NCI-H146 treated with DMSO at 0.1 percent for 48 hours (cell line): ENCODE measurements at regions not wholly inside any gene's neighbourhood (a gene's known extent, or its start where the extent isn't known, plus 50 kb on each side); places are given as distances from the start of the nearest gene placed in this dataset.

ENCODE experiments used
- DNase-seq: peaks from one replicate; lab custom pipeline; 2025; ENCODE audit not compliant: unreplicated experiment; lab: John Stamatoyannopoulos, UW

DNA sequence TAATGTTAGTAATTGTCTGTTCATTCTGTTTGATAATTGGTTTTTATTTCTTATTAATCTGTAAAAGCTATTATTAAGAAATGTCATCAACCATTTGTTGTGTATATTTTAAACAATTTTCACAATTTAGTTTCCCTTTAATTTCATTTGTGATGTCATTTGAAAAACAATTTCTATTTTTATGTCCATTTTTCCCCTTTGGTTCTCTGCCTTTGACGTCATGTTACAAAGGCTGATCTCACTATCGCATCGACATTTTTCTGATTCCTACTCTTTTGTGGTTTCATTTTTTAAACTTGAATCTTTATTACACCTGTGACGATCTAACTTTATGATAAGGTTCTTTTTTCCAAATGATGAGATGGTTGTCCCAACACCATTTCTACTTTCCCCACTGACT lies 191.0 kb upstream of the ZNF507 start:
- DNase-seq, result no peak

DNA sequence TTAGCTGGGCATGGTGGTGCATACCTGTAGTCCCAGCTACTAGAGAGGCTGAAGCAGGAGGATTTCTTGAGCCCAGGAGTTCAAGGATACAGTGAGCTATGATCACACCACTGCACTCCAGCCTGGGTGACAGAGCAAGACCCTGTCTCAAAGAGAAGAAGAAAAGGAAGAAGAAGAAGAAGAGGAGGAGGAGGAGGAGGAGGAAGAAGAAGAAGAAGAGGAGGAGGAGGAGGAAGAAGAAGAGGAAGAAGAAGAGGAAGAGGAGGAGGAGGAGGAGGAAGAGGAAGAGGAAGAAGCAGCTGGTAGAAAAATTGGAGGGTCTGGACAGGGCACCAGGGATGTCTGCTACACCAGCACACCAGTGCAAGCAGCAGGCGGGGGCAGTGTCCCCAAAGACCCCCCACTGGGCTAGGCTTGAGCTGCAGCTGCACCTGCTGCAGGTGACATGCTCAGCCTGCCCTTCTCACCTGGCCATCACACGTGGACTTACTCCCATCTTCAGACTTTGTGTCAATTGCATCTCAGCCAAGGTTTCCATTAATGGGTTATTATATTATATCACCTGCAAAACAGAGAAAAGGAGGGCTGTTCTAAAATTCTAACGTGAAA lies 180.9 kb upstream of the ZNF507 start:
- no peak for DNase-seq

GRCh38 chr19:32165141-32165540 lies 180.3 kb upstream of the ZNF507 start:
- DNase-seq, result no peak

GRCh38 chr19:32165750-32166149 lies 179.7 kb upstream of the ZNF507 start:
- DNase-seq, result no peak

DNA sequence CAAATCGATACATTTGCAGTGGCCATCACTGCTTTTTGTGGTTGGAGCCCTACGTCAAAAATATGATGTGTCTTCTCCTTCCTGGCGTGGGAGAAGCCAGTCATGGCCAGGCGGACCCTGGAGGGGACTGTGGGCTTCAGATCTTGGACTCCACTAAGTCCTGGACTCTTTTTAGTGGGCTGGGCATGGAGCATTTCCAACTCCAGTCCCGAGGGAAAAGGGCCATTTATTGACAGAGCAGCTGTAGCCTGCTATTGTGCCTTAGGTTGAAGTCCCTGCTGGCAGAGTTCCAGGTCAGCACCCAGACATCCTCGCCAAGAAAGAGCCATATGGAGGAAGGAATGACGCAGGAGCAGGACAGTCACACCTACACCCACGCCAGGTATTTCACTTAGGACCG lies 179.2 kb upstream of the ZNF507 start:
- DNase-seq, result no peak

DNA sequence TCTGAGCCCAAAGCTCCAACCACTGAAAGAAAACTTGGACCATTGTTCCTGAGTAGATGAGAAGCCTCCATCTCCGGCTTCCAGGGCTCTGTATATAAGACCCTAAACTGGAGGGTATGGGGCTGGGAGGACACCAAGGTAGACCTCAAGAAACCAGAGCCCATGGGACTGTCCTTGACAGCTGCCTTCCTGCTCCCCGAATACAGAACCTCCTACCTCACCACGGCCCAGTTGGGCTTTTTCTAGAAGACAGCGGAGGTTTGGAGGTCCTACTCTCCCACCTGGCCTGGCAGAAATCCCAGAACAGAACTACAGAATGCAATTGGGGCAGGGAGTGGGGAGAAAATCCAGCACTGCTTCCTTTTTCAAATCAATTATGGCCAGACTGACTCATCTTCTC lies 177.3 kb upstream of the ZNF507 start:
- DNase-seq, result no peak

GRCh38 chr19:32168606-32169005 lies 176.8 kb upstream of the ZNF507 start:
- DNase-seq, result no peak

DNA sequence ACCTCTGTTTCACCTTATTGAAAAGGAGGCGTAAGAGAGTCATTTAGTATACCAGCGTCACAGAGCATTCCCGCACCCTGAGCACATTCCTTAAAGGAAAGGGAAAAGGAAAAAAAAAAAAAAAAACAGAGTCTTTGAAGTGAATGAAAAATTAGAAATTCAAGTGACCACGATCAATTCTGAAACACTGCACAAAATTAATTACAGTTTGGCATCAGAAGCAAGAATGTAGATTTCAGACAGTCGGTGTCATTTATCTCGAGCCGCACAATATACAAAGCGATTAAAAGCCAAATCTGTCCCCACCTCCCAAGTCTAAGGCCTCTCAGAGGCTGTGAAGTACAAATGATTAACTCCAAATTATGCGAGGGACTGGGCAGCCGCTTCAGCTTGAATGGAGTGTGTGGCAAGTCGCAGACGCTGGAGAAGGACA lies 173.7 kb upstream of the ZNF507 start:
- no peak for DNase-seq

DNA sequence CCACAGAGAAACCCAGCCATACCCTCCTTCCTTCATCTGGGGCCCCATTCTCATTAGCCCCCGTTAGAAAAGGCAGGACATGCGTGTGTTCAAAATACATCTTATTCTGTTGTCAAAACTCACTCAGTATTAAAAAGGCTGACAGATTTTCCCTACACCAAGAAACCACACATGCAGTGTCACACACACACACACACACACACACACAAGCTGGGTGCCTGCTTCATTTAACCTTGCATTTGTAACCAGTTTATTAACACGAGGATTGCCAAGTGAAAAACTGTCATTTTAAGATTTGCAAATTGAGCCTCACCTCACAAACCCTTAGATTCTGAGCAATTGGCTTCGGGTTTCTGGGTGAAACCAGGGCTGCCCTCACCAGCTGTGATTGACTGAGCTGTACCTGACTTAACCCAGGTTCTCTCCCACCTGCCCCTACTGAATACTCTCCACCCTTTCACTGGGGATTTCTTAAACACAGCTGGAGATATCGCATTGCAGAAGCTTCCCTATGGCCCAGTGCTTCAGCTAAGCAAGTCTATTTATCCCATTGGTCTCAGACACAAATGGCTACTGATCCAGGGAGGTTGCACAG lies 172.7 kb upstream of the ZNF507 start:
- no peak for DNase-seq

DNA sequence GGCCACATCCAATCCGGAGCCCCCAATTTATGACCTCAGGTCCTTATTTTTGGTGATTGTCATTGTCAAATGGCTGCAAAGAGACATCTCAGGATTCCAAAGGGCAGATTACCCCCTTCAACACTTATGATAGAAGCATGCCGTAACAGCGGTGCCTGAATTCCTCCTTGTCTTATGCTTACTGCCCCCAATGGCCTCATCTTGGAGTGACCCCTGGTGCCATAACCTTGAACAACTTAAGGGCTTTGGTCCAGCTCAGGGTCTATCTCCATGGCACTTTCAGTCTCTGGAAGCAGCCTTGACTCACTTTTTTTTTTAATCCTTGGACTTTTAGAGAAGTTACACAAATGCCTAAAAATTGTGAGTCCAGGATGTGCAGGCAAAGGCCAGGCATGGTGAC lies 171.6 kb upstream of the ZNF507 start:
- DNase-seq, result no peak

DNA sequence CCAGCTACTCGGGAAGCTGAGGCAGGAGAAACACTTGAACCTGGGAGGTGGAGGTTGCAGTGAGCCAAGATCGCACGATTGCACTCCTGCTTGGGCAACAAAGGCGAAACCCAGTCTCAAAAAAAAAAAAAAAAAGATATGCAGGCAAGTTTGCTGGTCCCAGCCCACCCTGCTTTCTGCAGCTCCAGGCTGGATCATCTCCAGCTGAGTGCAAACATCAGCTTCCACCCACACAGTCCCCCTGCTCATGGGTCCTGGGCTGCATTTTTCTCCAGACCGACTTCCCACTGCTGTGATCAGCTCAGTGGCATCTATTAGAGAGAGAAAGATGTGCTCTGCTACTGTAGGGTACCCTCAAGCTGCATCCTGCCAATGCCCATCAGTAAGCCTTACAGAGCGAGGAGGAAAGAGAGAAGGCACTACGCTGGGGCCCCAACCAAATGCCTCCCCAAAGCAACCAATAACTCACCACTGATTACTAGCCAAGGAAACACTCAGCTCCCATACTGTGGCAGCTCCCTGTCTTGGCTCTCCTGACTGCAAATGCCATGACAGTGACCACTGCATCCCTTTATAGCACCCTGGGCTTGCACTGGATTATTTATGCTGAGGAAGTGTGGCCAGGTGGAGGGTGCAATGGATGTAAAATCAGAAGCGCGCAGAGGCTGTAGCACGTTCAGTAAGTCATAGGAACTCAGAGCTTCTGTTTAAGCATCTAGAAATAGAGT lies 170.9 kb upstream of the ZNF507 start:
- no peak for DNase-seq

DNA sequence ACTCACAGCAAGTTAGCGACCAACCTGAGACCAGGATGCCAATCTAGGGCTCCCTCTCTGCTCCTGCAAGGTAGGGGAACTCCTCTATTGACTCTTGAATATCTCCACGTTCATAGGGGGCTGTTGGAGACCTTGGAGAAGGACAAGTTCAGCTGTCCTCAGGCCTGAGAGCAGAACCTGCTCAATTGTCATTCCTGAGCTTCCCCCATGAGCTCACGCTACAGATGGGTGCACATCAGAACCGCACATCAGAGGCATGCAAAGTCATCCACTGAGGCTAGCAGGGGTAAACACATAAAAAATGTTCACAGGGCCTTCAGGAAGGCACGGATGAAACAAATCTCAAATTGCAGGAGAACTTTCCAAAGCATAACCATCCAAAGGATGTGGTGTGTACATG lies 168.8 kb upstream of the ZNF507 start:
- DNase-seq, result no peak

- no peak for DNase-seq
These were observed 167.7 kb upstream of the ZNF507 start for GRCh38 chr19:32177686-32178085.

DNA sequence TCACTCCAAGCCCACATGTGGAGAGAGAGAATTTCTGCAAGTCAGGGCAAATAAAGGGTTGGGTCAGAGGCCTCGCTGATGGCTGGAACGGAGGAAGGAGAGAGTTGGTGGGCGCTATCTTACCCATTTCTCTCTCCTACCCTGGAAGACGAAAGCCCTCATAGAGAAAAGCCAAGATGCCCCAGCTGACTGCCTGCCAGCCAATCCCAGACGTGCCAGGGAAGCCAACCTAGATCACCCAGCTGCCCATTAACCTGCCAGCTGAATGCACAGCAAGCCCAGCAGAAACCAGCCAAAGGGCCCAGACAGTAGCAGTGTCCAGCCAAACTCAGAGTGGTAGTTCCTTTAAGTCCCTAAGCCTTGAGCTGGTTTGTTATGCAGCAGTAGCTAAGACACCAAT lies 167.0 kb upstream of the ZNF507 start:
- no peak for DNase-seq

DNA sequence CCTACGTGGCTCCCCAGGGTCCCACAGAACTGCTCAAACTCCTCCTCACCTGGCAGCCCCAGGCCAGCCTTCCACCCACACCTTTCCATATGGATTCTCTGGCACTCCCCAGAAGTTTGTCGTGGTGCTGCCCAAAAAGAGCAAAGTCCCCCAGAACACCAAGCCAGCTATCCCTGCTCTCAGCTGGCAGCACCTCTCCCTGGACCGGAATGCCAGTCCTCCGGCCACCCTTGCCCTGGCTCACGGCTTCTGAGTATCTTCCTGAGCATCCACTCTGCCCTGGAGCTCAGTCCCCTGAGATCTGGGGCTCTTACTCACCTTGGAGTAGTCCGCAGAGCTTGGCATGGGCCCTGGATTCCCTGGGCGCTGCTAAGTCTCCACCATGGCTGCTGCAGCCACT lies 166.5 kb upstream of the ZNF507 start:
- no peak for DNase-seq

- DNase-seq, result peak; percentile 13
These were observed 164.0 kb upstream of the ZNF507 start for GRCh38 chr19:32181216-32181920.

- no peak for DNase-seq
These were observed 158.7 kb upstream of the ZNF507 start for GRCh38 chr19:32186542-32187330.

DNA sequence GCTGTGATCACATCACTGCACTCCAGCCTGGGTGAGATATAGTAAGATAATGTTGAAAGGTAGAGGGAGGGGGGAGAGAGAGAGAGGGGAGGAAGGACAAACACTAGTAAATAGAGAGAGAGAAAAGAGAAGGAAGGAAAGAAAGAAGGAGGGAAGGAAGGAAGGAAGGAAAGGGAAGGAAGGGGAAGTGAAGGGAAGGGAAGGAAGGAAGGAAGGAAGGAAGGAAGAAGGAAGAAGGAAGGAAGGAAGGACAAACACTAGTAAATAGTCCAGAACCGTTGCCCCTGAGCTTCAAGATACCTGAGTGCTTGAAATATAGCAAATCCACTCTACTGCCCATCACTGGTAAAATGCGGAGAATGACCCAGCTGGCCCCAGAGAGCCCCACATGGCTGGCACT lies 156.5 kb upstream of the ZNF507 start:
- no peak for DNase-seq

DNA sequence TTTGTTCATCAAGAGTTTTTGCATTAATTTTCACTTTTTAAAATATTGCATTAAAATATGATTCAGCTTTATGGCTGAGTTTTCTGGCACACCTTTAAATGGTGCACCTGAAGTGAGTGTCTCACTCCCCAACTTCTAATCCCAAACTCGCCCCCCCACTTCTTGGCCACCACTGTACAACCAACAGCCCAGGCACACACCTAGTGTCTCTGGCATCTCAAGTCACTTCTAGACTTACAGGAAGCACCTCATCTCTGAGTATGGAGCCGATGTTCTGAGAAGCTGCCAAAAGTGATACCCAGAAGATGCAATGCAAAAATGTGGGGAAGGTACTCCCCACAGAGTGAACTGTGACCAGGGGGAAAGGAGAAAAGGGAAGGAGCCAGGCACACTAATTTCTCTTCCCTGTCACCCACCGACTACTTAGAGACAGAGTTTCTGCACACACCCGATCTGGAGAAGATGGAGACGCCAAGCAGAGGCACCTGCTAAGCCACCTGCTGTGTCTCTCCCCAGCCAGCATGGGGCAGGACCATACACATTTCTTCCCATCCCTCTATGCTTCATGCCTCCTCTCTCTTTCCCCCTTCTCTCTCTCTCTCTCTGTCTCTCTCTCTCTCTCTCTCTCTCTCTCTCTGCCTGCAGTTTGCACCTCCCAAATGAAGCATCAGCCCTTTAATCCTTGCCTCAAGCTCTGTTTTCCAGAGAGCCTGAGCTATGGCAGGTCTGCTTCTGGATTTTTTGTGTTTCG lies 155.3 kb upstream of the ZNF507 start:
- DNase-seq, result no peak

GRCh38 chr19:32191921-32192320 lies 153.5 kb upstream of the ZNF507 start:
- DNase-seq, result no peak
